ENCODE measurements at regions not wholly inside any gene's neighbourhood (a gene's known extent, or its start where the extent isn't known, plus 50 kb on each side); places are given as distances from the start of the nearest gene placed in this dataset.

GRCh38 chr4:151564321-151564720 is 155.3 kb downstream of the FHIP1A start:
- TF ChIP-seq ATF4 (CRISPR knock-in tag; IDR thresholded peaks at IDR 0.05) (no peak), POLR2AphosphoS5 (IDR thresholded peaks at IDR 0.05; ENCODE audit: low read depth, low read length) (no peak), ZFYVE20 (CRISPR knock-in tag; IDR thresholded peaks at IDR 0.05; ENCODE audit: borderline replicate concordance, low read depth) (no peak), ZNF460 (CRISPR knock-in tag; IDR thresholded peaks at IDR 0.05; ENCODE audit: borderline replicate concordance) (no peak), TARDBP (CRISPR knock-in tag; IDR thresholded peaks at IDR 0.05) (no peak), HMGXB3 (CRISPR knock-in tag; IDR thresholded peaks at IDR 0.05; ENCODE audit: borderline replicate concordance) (no peak)
- TF ChIP-seq, protein P1, sequence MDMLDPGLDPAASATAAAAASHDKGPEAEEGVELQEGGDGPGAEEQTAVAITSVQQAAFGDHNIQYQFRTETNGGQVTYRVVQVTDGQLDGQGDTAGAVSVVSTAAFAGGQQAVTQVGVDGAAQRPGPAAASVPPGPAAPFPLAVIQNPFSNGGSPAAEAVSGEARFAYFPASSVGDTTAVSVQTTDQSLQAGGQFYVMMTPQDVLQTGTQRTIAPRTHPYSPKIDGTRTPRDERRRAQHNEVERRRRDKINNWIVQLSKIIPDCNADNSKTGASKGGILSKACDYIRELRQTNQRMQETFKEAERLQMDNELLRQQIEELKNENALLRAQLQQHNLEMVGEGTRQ (IDR thresholded peaks at IDR 0.05; ENCODE audit: low read depth, low read length) = no peak
- TF ChIP-seq, protein P1 (CRISPR knock-in tag; IDR thresholded peaks at IDR 0.05; ENCODE audit: borderline replicate concordance) = no peak
